HCT116 (cell line): ENCODE measurements at regions not wholly inside any gene's neighbourhood (a gene's known extent, or its start where the extent isn't known, plus 50 kb on each side); places are given as distances from the start of the nearest gene placed in this dataset.

Experiments
- ATAC-seq: fragments of 200-7000 bp; cut with Tn5 transposase; 2 replicates; pipeline ENCODE4 v1.9.1; 2020; ENCODE audit warnings: mild to moderate bottlenecking, moderate library complexity
- BruUV-seq: library from RNA; stranded (reverse); fragments of 400-500 nt; replicated peaks from 2 replicates; lab custom pipeline; 2021; lab: Mats Ljungman, UMichigan
- CTCF ChIA-PET: fragments of 300-600 bp; sonication (Branson Sonifier 250); formaldehyde crosslinking; loops from one replicate; lab custom pipeline; 2021; ENCODE audit warnings: antibody characterized with exemption; lab: Charles Lee
- POLR2A ChIA-PET: fragments of 300-600, 350-600 bp; sonication (Branson Sonifier 250); formaldehyde crosslinking; loops from one replicate; lab custom pipeline; 2021; ENCODE audit warnings: antibody characterized with exemption; lab: Charles Lee
- RAD21 ChIA-PET, 2 experiments: fragments of 300-600 bp; sonication (Branson Sonifier 250); formaldehyde crosslinking; loops; one replicate each; lab custom pipeline; 2023; ENCODE audit warnings: low total read pairs in 2 of 2; ENCODE audit not compliant: uncharacterized antibody in 2 of 2, unreplicated experiment in 2 of 2, low non-redundant PET in 1 of 2; lab: Charles Lee
- DNase-seq: peaks from one replicate; pipeline ENCODE4 v3.0.0-alpha.2; 2010; ENCODE audit warnings: low read depth, low spot score
- H2AFZ ChIP-seq: fragments of 200-600 bp; shearing (Covaris generic), sonication (generic); 2 replicates; pipeline ENCODE4 v1.6.1; 2017; ENCODE audit warnings: low read depth, mixed run types, mixed read lengths, antibody characterized with exemption, low read length; ENCODE audit not compliant: poor library complexity, severe bottlenecking
- H3K27ac ChIP-seq: 2 replicates; pipeline ENCODE4 v1.5.1; 2012; ENCODE audit warnings: low read depth, low read length
- H3K27me3 ChIP-seq: fragments of 200-600 bp; sonication (generic); 2 replicates; pipeline ENCODE4 v1.6.1; 2016; ENCODE audit warnings: mixed run types, low read length, mixed read lengths; ENCODE audit not compliant: insufficient read depth
- H3K36me3 ChIP-seq, 2 experiments: fragments of 200-500 bp in 1 of 2; fragments of 200-600 bp in 1 of 2; sonication (Bioruptor generic) in 1 of 2; sonication (generic) in 1 of 2; 2 replicates each; pipeline versions ENCODE4 v1.5.1 to v1.6.1; 2014 to 2016; ENCODE audit warnings: low read length in 2 of 2, inconsistent platforms in 1 of 2, mixed read lengths in 1 of 2, mixed run types in 1 of 2; ENCODE audit not compliant: insufficient read depth in 2 of 2, control insufficient read depth in 1 of 2
- H3K4me1 ChIP-seq, 2 experiments: fragments of 200-600 bp in 1 of 2; sonication (generic) in 1 of 2; 2 replicates each; pipeline versions ENCODE4 v1.5.1 to v1.6.1; 2012 to 2017; ENCODE audit warnings: low read length in 2 of 2, inconsistent platforms in 1 of 2, mild to moderate bottlenecking in 1 of 2, mixed read lengths in 1 of 2, mixed run types in 1 of 2, moderate library complexity in 1 of 2; ENCODE audit not compliant: insufficient read depth in 2 of 2, control insufficient read depth in 1 of 2
- H3K4me2 ChIP-seq: fragments of 200-600 bp; sonication (generic); 2 replicates; pipeline ENCODE4 v1.6.1; 2017; ENCODE audit warnings: mixed run types, low read length, mixed read lengths
- H3K4me3 ChIP-seq, 2 experiments: fragments of 200-600 bp in 1 of 2; sonication (generic) in 1 of 2; replicated peaks in 1 of 2; 2 replicates each; pipeline ENCODE4 v1.5.1; 2011 to 2016; ENCODE audit warnings: low read length in 2 of 2, control low read depth in 1 of 2, low read depth in 1 of 2, mild to moderate bottlenecking in 1 of 2, mixed read lengths in 1 of 2, mixed run types in 1 of 2
- H3K79me2 ChIP-seq: fragments of 200-600 bp; sonication (generic); 2 replicates; pipeline ENCODE4 v1.6.1; 2017; ENCODE audit warnings: mild to moderate bottlenecking, mixed run types, low read length, moderate library complexity, mixed read lengths; ENCODE audit not compliant: insufficient read depth
- H3K9ac ChIP-seq: fragments of 200-600 bp; sonication (generic); 2 replicates; pipeline ENCODE4 v1.6.1; 2016; ENCODE audit warnings: low read length, mixed read lengths
- H3K9me2 ChIP-seq: fragments of 200-600 bp; sonication (generic), shearing (Covaris generic); 2 replicates; pipeline ENCODE4 v1.6.1; 2017; ENCODE audit warnings: mixed run types, mild to moderate bottlenecking, moderate library complexity; ENCODE audit not compliant: insufficient read depth
- H3K9me3 ChIP-seq, 2 experiments: fragments of 200-500 bp in 1 of 2; fragments of 200-600 bp in 1 of 2; sonication (Bioruptor generic) in 1 of 2; sonication (generic) in 1 of 2; 2 replicates each; pipeline ENCODE4 v1.6.1; 2014 to 2017; ENCODE audit warnings: low read length in 2 of 2, mixed read lengths in 2 of 2, inconsistent platforms in 1 of 2, low read depth in 1 of 2, mild to moderate bottlenecking in 1 of 2, mixed run types in 1 of 2, moderate library complexity in 1 of 2; ENCODE audit not compliant: control insufficient read depth in 1 of 2, insufficient read depth in 1 of 2
- H4K20me1 ChIP-seq: fragments of 200-600 bp; sonication (generic), shearing (Covaris generic); 2 replicates; pipeline ENCODE4 v1.6.1; 2017; ENCODE audit warnings: mixed run types, mild to moderate bottlenecking, moderate library complexity; ENCODE audit not compliant: insufficient read depth
- CBX3 ChIP-seq: IDR thresholded peaks from 2 replicates; pipeline ENCODE4 v1.6.1; 2012; ENCODE audit warnings: low read depth
- EGR1 ChIP-seq: IDR thresholded peaks from 2 replicates; pipeline ENCODE4 v1.6.1; 2012; ENCODE audit warnings: low read depth
- ELF1 ChIP-seq: IDR thresholded peaks from 2 replicates; pipeline ENCODE4 v1.6.1; 2012; ENCODE audit warnings: low read depth, borderline replicate concordance
- FOSL1 ChIP-seq: IDR thresholded peaks from 2 replicates; pipeline ENCODE4 v1.6.1; 2012; ENCODE audit warnings: low read depth
- JUND ChIP-seq: IDR thresholded peaks from 2 replicates; pipeline ENCODE4 v1.6.1; 2012
- RAD21 ChIP-seq: IDR thresholded peaks from 2 replicates; pipeline ENCODE4 v1.6.1; 2012; ENCODE audit warnings: low read depth, mild to moderate bottlenecking
- SIN3A ChIP-seq: IDR thresholded peaks from 2 replicates; pipeline ENCODE4 v1.6.1; 2012; ENCODE audit warnings: low read depth
- SRF ChIP-seq: IDR thresholded peaks from 2 replicates; pipeline ENCODE4 v1.6.1; 2012; ENCODE audit warnings: low read depth
- YY1 ChIP-seq: IDR thresholded peaks from 2 replicates; pipeline ENCODE4 v1.6.1; 2011; ENCODE audit warnings: low read length, low read depth, moderate library complexity, mild to moderate bottlenecking; ENCODE audit not compliant: insufficient replicate concordance; ENCODE audit errors: extremely low read depth
- ZBTB33 ChIP-seq: IDR thresholded peaks from 2 replicates; pipeline ENCODE4 v1.6.1; 2011; ENCODE audit warnings: mild to moderate bottlenecking, low read length, moderate library complexity; ENCODE audit not compliant: insufficient replicate concordance; ENCODE audit errors: extremely low read depth
- ZNF274 ChIP-seq: fragments of 200-500 bp; sonication (Bioruptor generic); IDR thresholded peaks from 2 replicates; pipeline ENCODE4 v1.6.1; 2014; ENCODE audit warnings: mild to moderate bottlenecking, low read depth, low read length, inconsistent platforms
- intact Hi-C: fragments of 100-400 bp; cut with micrococcal nuclease; formaldehyde crosslinking; loops from 2 replicates; pipeline ENCODE4 v1.10.0; 2022
- TF ChIP-seq, protein P1 (sequence below): IDR thresholded peaks from 2 replicates; pipeline ENCODE4 v1.6.1; 2012

- no peak for TF ChIP-seq ZBTB33
- TF ChIP-seq ELF1: no peak
- TF ChIP-seq CBX3: no peak
- TF ChIP-seq, protein P1, sequence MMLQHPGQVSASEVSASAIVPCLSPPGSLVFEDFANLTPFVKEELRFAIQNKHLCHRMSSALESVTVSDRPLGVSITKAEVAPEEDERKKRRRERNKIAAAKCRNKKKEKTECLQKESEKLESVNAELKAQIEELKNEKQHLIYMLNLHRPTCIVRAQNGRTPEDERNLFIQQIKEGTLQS: no peak
- TF ChIP-seq FOSL1: no peak
- no peak for TF ChIP-seq YY1
- no peak for TF ChIP-seq SIN3A
- no peak for TF ChIP-seq ZNF274
Measured at GRCh38 chr2:80943487-80943886, 638.9 kb upstream of the LRRTM1 start (continued).

- Histone ChIP-seq H2AFZ (no peak overlapping the region), H3K9ac (no peak overlapping the region), H3K4me2 (no peak overlapping the region), H3K79me2 (no peaks in the 10 kb centered on the region), H3K36me3 (no peaks in the 10 kb centered on the region), H3K27ac (no peak overlapping the region), H3K4me3 (no peak overlapping the region), H3K4me1 (no peaks in the 10 kb centered on the region), H3K27me3 (no peaks in the 10 kb centered on the region), H3K9me2 (no peaks in the 10 kb centered on the region), H3K9me3 (no peaks in the 10 kb centered on the region), H4K20me1 (no peaks in the 10 kb centered on the region)
- CTCF ChIA-PET: no interaction called here
- POLR2A ChIA-PET: no interaction called here
- RAD21 ChIA-PET: no interaction called here
- DNase-seq: no peak
- no TSS peak for BruUV-seq
- ATAC-seq: no peak
- intact Hi-C loops: no loop called here
- TF ChIP-seq JUND (no peak), SRF (no peak), EGR1 (no peak), RAD21 (no peak), CBX3 (no peak)
Measured at GRCh38 chr2:80942766-80943165, 638.2 kb upstream of the LRRTM1 start.
